ENCODE measurements at regions not wholly inside any gene's neighbourhood (a gene's known extent, or its start where the extent isn't known, plus 50 kb on each side); places are given as distances from the start of the nearest gene placed in this dataset.

DNA sequence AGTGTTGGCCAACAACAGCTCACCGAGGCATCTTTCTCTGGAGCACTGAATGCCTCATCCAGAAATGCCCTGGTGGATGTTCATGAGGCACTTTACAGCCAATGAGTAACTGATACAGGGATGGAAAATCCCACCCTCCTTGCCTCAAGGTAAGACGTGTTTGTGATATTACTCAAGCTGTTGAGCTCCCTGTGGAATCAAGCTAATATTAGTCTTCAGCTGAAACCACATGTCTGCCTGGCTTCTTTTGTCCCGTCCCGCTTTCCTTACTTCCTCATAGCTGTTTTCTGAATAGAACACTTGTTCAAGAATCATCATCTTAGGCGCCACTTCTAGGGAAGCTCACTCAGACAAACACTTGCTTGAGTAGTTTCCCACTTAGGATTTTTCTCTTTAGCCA is 422.4 kb downstream of the INHBA start:
- DNase-seq (ENCODE audit: low read depth) = no peak
- TF ChIP-seq, protein P1, sequence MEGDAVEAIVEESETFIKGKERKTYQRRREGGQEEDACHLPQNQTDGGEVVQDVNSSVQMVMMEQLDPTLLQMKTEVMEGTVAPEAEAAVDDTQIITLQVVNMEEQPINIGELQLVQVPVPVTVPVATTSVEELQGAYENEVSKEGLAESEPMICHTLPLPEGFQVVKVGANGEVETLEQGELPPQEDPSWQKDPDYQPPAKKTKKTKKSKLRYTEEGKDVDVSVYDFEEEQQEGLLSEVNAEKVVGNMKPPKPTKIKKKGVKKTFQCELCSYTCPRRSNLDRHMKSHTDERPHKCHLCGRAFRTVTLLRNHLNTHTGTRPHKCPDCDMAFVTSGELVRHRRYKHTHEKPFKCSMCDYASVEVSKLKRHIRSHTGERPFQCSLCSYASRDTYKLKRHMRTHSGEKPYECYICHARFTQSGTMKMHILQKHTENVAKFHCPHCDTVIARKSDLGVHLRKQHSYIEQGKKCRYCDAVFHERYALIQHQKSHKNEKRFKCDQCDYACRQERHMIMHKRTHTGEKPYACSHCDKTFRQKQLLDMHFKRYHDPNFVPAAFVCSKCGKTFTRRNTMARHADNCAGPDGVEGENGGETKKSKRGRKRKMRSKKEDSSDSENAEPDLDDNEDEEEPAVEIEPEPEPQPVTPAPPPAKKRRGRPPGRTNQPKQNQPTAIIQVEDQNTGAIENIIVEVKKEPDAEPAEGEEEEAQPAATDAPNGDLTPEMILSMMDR (IDR thresholded peaks at IDR 0.05; ENCODE audit: insufficient read depth, low read length) = no peak
- no peak overlapping the region for H3K4me3 ChIP-seq (ENCODE audit: low read depth, low read length)

DNA sequence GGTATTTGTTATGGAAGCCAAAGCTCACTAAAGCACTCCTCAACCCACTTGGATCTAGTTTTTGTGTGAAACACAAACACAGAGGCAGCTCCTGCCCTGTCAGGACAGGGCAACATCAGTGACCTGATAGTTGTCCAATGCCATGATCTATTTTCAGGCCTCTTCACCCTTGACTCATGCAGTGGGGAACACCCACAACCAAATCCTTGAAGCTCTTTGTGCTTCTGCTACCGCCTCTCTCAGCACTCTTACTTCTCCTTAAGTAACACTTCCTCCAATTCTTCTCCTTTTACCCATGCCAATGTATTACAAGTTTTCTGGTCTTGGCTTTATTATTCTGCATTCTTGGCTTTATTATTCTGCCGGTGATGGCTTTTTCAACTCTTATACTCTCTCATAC is 425.3 kb downstream of the INHBA start:
- DNase-seq (ENCODE audit: low read depth) = peak; percentile 31
- H3K4me3 ChIP-seq (ENCODE audit: low read depth, low read length) = no peak overlapping the region
- TF ChIP-seq, protein P1 (IDR thresholded peaks at IDR 0.05; ENCODE audit: insufficient read depth, low read length) = no peak

DNA sequence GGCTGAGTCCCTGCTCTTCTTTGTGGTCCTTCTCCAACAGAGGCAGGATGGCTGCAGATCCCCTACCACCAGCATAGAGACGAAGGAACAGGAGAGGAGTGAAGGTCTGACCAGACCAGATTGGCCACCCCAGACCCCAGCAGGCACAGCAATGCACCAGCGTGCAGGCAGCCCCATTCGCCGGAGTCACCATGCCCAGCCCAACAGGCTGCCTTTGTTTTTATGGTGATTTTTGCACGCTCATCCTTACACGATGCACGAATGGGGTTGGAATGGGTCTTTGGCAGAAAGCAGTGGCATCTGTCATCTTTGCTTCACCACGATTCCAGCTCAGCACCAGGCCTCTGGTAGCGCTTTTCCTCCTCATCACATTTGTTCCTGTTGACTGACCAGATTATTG is 427.6 kb downstream of the INHBA start:
- DNase-seq (ENCODE audit: low read depth) = no peak
- no peak overlapping the region for H3K4me3 ChIP-seq (ENCODE audit: low read depth, low read length)
- TF ChIP-seq, protein P1 (IDR thresholded peaks at IDR 0.05; ENCODE audit: insufficient read depth, low read length) = no peak

DNA sequence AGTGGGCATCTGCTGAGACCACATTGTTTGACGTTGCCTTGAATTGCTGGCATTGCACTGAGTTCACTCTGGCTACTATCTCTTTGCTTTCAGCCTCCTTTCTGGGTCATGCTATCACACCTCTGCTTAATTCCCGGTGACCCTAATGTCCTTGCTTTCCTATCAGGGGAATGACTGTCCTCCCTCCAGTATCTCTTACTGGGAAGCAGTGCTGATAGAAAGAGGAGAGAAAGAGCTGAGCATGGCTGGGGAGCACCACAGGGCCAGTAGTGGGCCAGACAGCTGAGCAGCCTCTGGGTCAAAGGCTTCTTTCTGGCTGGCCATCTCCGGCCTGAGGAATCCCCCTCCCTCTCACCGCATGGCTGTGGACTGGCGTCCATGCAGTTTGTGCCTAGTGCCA is 428.7 kb downstream of the INHBA start:
- TF ChIP-seq, protein P1 (IDR thresholded peaks at IDR 0.05; ENCODE audit: insufficient read depth, low read length) = no peak
- H3K4me3 ChIP-seq (ENCODE audit: low read depth, low read length) = no peak overlapping the region
- DNase-seq (ENCODE audit: low read depth) = no peak

DNA sequence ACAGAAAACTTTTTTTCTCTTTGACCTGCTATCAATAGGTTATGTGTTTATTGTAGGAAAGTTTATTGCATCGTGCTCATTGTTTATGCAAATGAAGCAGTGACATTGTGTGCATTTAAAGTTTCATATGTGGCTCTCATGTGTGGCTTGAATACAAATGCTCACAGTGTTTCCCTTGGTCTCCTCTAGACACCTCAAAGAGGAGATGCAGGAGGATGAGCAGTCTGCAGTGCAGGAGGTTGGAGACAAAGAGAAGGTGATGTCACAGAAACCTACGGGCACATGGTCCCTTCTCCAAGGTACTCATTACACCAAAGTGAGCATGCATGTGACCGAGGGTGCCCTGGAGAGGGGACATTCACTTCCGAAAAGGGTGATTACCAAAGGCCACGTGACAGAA is 430.2 kb downstream of the INHBA start:
- H3K4me3 ChIP-seq (ENCODE audit: low read depth, low read length) = no peak overlapping the region
- DNase-seq (ENCODE audit: low read depth) = no peak
- TF ChIP-seq, protein P1 (IDR thresholded peaks at IDR 0.05; ENCODE audit: insufficient read depth, low read length) = no peak

DNA sequence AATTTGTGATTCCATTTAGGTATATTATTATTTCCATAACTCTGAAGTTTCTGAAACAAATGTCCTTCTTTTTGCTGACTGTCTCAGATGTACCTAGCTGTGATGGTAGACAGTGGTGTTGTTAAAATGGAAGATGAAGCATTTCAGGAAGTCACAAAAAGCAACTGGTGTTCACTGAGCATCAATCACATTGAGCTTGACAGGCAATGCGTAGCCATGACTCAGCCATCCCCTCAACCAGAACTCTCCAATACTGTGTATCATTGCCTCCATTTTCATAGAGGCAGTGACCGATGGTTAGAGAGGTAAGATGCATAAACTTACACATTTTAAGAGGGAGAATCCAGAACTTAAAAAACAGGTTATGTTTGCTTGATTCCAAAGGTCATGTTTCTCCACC is 434.0 kb downstream of the INHBA start:
- TF ChIP-seq, protein P1 (IDR thresholded peaks at IDR 0.05; ENCODE audit: insufficient read depth, low read length) = no peak
- DNase-seq (ENCODE audit: low read depth) = no peak
- no peak overlapping the region for H3K4me3 ChIP-seq (ENCODE audit: low read depth, low read length)

DNA sequence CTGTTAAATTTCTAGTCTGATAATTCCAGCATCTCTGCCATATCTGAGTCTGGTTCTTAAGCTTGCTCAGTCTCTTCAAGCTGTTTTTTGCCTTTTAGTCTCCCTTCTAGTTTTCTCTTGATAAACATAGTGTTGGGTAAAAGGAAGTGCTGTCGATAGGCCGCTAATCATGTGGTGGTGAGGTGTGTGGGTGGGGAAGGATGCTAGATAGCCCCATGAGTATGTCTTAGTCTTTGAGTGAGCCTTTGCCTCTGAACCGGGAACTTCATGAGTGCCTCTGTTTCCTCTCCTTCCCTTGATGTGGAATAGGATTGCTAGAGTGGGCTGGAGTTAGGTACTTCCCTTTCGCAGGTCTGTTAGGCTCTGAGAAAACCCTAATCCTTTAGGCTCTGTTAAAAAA is 441.8 kb downstream of the INHBA start:
- TF ChIP-seq, protein P1 (IDR thresholded peaks at IDR 0.05; ENCODE audit: insufficient read depth, low read length) = no peak
- no peak overlapping the region for H3K4me3 ChIP-seq (ENCODE audit: low read depth, low read length)
- DNase-seq (ENCODE audit: low read depth) = peak; percentile 17

Data from fibroblast of the aortic adventitia (primary cell).